GM12873 (cell line): ENCODE measurements at regions not wholly inside any gene's neighbourhood (a gene's known extent, or its start where the extent isn't known, plus 50 kb on each side); places are given as distances from the start of the nearest gene placed in this dataset.

Experiments
- CTCF ChIP-seq: IDR thresholded peaks from 2 replicates; pipeline ENCODE4 v1.5.1; 2012; ENCODE audit warnings: low read depth, mild to moderate bottlenecking, moderate library complexity, low read length, control low read depth; ENCODE audit not compliant: insufficient read depth; ENCODE audit errors: missing control alignments

- TF ChIP-seq CTCF: no peak
Measured at GRCh38 chr3:182690172-182690571, 103.1 kb upstream of the ATP11B start.

GRCh38 chr3:182692021-182692420, 101.3 kb upstream of the ATP11B start:
- no peak for TF ChIP-seq CTCF

GRCh38 chr3:182692695-182693094, 100.6 kb upstream of the ATP11B start:
- TF ChIP-seq CTCF: no peak

GRCh38 chr3:182693723-182694122, 99.6 kb upstream of the ATP11B start:
- TF ChIP-seq CTCF: no peak

GRCh38 chr3:182696916-182697315, 96.4 kb upstream of the ATP11B start:
- no peak for TF ChIP-seq CTCF

GRCh38 chr3:182697345-182697919, 95.9 kb upstream of the ATP11B start:
- no peak for TF ChIP-seq CTCF

GRCh38 chr3:182698078-182698477, 95.2 kb upstream of the ATP11B start:
- no peak for TF ChIP-seq CTCF
